Immature natural killer cell (primary cell): ENCODE measurements at regions not wholly inside any gene's neighbourhood (a gene's known extent, or its start where the extent isn't known, plus 50 kb on each side); places are given as distances from the start of the nearest gene placed in this dataset.

Experiments
- DNase-seq, 3 donors: peaks; one replicate each; pipeline ENCODE4 v3.0.0; 2022; ENCODE audit warnings: mixed read lengths in 1 of 3
- H3K27ac Mint-ChIP-seq, 6 donors: one replicate each; pipeline ENCODE4 v1.8.0; 2020; ENCODE audit warnings: mixed read lengths in 6 of 6, mild to moderate bottlenecking in 5 of 6, inconsistent platforms in 4 of 6, moderate library complexity in 3 of 6
- H3K27me3 Mint-ChIP-seq, 3 donors: one replicate each; pipeline ENCODE4 v1.8.0; 2020 to 2021; ENCODE audit warnings: low read depth in 3 of 3, mild to moderate bottlenecking in 3 of 3, mixed read lengths in 3 of 3, moderate library complexity in 3 of 3, inconsistent platforms in 1 of 3
- H3K36me3 Mint-ChIP-seq, 3 donors: one replicate each; pipeline ENCODE4 v1.8.0; 2020; ENCODE audit warnings: mixed read lengths in 3 of 3, inconsistent platforms in 2 of 3, mild to moderate bottlenecking in 2 of 3
- H3K4me1 Mint-ChIP-seq, 2 donors: one replicate each; pipeline ENCODE4 v1.8.0; 2020; ENCODE audit warnings: inconsistent platforms in 2 of 2, mild to moderate bottlenecking in 2 of 2, mixed read lengths in 2 of 2, moderate library complexity in 1 of 2
- H3K4me3 Mint-ChIP-seq, 5 donors: one replicate each; pipeline ENCODE4 v1.8.0; 2020; ENCODE audit warnings: mild to moderate bottlenecking in 5 of 5, mixed read lengths in 5 of 5, inconsistent platforms in 3 of 5, moderate library complexity in 3 of 5
- H3K9me3 Mint-ChIP-seq, 6 donors: one replicate each; pipeline ENCODE4 v1.8.0; 2020; ENCODE audit warnings: mild to moderate bottlenecking in 6 of 6, mixed read lengths in 6 of 6, inconsistent platforms in 4 of 6, moderate library complexity in 3 of 6

DNA sequence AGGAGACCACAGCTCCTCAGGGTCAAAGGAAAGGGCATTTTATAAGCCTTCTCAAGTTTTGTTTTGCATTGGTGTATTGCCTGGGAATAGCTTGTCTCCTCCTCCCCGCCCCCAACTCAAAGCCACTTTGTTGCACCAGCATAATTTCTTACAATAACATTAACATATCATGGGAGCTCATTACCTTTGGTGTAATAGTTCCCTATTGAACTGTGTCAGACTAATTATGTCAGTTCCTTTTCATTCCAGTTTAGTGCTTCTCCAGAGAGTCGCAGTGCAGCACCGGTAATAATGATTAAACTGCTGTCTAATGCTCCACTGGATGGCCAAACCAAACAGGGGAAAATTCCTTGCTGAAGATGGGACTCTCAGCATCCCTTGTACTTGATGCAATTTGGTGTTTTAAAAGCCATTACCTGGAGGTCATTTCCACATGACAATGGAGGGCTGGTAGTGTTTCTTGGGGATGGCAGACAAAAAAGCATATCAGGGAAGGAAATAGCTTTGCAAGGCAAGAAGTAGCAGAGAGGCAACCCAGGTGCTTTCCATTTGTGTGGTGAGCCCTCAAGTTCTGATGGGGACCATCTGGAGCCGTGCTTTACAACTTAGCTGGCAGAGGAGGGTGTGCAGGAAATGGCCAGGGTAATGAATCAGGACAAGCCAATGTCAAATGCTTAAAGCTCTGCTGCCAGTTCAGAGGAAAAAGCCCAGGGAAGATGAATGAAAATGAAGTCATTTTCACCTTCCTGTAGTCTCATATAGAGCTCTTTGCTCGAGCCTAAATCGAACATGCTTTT, 91.5 kb upstream of the NLRP1 start:
- no peaks in the 10 kb centered on the region for H3K4me1 Mint-ChIP-seq
- H3K4me3 Mint-ChIP-seq = no peak overlapping the region
- H3K9me3 Mint-ChIP-seq = no peaks in the 10 kb centered on the region
- no peak for DNase-seq
- H3K27ac Mint-ChIP-seq = no peak overlapping the region
- H3K36me3 Mint-ChIP-seq = no peaks in the 10 kb centered on the region
- peaks cover 0 to 9% (median 7%) of the 10 kb centered on the region in 3 donors for H3K27me3 Mint-ChIP-seq

DNA sequence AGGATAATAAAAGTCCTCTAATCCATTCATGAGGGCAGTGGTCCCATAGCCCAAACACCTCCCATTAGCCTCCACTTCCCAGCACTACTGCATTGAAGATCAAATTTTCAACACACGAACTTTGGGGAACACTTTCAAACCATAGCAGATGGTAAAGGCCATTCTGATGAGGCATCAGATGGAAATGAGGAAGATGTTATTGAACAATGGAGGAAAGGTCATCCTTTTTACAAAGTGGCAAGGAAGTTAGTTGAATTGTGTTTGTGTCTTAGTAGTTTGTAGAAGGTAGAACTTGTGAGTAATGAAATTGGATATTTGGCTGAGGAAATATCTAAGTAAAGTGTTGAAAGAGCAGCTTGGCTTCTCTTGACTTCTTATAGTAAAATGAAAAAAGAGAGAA, 93.3 kb upstream of the NLRP1 start:
- H3K9me3 Mint-ChIP-seq = no peaks in the 10 kb centered on the region
- H3K27me3 Mint-ChIP-seq = peaks cover 0 to 11% (median 6%) of the 10 kb centered on the region in 3 donors
- no peak overlapping the region for H3K4me3 Mint-ChIP-seq
- DNase-seq = no peak
- no peaks in the 10 kb centered on the region for H3K4me1 Mint-ChIP-seq
- no peaks in the 10 kb centered on the region for H3K36me3 Mint-ChIP-seq
- H3K27ac Mint-ChIP-seq = no peak overlapping the region

DNA sequence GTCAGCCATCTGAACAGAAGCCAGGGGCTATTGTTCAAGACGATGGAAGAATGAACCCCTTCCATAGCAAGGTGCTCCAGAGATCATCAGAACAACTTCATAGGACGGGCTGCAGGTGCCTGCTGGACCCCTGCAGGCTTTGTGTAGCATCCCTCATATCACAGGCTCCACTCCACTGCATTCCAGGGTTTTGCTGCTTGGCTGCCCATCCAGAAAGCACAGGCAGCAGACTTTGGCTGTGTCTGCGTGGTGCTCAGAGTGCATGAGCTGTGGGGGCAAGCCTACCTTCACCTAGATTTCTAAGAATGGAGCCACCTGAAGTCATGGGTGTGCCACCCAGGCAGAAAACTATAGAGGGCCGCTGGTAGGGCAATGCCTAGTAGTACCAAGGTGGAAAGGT, 93.9 kb upstream of the NLRP1 start:
- Mint-ChIP-seq H3K9me3 (no peaks in the 10 kb centered on the region), H3K27me3 (peaks cover 0 to 14% (median 3%) of the 10 kb centered on the region in 3 donors), H3K4me1 (no peaks in the 10 kb centered on the region), H3K4me3 (no peak overlapping the region), H3K27ac (no peak overlapping the region), H3K36me3 (no peaks in the 10 kb centered on the region)
- DNase-seq = no peak

DNA sequence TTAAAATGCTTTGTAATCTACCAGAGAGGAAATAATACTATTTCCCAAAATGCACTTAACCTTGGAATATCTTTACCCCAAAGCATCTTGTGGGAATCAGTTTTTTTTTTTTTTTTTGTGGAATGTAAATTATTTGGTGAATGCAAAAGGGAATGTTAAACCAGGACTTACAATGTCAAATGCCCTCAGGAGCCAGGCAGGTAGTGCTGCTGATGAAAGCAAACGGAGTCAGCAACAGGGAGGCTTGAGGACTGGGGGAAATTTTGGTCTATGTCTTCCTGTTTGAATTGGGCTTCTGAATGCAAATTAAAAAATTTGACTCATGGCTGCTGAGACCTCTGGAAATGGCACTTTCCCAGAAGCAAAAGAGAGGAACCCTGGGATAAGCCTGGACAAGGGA, 96.5 kb upstream of the NLRP1 start:
- no peaks in the 10 kb centered on the region for H3K36me3 Mint-ChIP-seq
- peaks cover 0 to 17% (median 3%) of the 10 kb centered on the region in 3 donors for H3K27me3 Mint-ChIP-seq
- no peak overlapping the region for H3K4me3 Mint-ChIP-seq
- H3K9me3 Mint-ChIP-seq = no peaks in the 10 kb centered on the region
- no peak for DNase-seq
- no peaks in the 10 kb centered on the region for H3K4me1 Mint-ChIP-seq
- no peak overlapping the region for H3K27ac Mint-ChIP-seq

DNA sequence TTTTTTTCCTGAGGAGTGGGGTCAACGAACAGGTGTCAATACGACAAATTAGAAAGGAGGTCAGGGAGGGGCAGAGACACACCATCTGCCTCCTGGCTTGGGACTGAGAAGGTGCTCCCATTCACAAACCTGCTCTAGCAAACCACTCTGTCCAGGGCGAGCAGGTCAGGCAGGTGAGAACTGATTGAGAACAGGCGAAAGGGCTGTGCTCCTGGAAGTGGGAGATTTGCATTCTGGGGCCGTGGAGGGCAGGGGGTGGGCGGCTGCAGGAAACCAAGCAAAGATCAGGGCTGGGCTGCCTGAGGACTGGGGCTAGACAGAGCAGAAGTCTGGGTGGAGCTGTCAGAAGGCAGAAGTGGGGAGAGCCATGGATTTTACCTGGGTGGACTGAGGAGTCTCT, 98.9 kb upstream of the NLRP1 start:
- Mint-ChIP-seq H3K4me3 (no peak overlapping the region), H3K4me1 (no peaks in the 10 kb centered on the region), H3K36me3 (no peaks in the 10 kb centered on the region), H3K9me3 (no peaks in the 10 kb centered on the region), H3K27ac (no peak overlapping the region), H3K27me3 (peaks cover 0 to 16% (median 0%) of the 10 kb centered on the region in 3 donors)
- DNase-seq = no peak

DNA sequence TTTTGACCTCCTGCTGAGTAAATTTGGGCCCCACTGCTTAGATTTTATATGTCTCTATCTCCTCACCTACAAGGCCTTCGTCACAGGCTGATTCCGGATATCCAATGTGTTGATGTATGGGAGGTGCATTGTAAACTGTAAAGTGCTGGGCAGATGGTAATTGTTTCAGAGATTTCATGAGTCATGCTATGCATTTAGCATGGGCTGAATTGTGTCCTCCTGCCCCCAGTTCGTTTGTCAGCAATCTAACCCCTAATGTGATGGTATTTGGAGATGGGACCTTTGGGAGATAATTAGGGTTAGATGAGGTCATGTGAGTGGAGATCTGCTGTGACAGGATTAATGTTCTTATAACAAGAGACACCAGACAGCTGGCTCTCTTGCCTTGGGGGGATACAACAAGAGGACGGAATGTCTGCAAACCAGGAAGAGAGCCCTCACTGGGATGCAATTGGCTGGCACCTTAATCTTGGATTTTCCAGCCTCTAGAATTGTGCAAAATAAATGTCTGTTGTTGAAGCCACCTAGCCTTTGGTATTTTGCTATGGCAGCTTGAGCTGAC, 101.8 kb upstream of the NLRP1 start:
- H3K4me3 Mint-ChIP-seq = no peak overlapping the region
- no peaks in the 10 kb centered on the region for H3K36me3 Mint-ChIP-seq
- H3K27me3 Mint-ChIP-seq = peaks cover 0 to 10% (median 6%) of the 10 kb centered on the region in 3 donors
- H3K27ac Mint-ChIP-seq = no peak overlapping the region
- H3K4me1 Mint-ChIP-seq = no peaks in the 10 kb centered on the region
- H3K9me3 Mint-ChIP-seq = no peaks in the 10 kb centered on the region
- DNase-seq = no peak

DNA sequence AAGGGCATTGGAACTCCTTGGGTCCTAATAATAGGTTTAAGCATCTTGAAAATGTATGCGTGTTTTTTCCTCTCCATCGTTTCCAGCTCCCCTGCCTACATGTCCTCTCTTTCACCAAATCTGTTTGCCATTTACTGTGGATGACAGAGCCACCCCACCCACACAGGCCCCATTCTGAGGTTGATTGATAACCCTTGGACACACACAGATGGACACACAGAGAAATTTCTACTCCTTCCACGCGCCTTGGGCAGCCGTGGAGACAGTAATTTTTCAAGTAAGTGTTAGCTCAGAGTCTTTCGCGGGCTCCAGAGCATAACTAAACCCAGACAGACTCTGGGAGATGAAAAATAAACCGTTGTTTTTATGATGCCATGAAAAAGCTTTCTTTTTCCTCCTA, 103.3 kb upstream of the NLRP1 start:
- DNase-seq = no peak
- no peaks in the 10 kb centered on the region for H3K4me1 Mint-ChIP-seq
- no peak overlapping the region for H3K27ac Mint-ChIP-seq
- H3K27me3 Mint-ChIP-seq = peaks cover 0 to 10% (median 6%) of the 10 kb centered on the region in 3 donors
- no peaks in the 10 kb centered on the region for H3K36me3 Mint-ChIP-seq
- H3K9me3 Mint-ChIP-seq = no peaks in the 10 kb centered on the region
- H3K4me3 Mint-ChIP-seq = no peak overlapping the region

DNA sequence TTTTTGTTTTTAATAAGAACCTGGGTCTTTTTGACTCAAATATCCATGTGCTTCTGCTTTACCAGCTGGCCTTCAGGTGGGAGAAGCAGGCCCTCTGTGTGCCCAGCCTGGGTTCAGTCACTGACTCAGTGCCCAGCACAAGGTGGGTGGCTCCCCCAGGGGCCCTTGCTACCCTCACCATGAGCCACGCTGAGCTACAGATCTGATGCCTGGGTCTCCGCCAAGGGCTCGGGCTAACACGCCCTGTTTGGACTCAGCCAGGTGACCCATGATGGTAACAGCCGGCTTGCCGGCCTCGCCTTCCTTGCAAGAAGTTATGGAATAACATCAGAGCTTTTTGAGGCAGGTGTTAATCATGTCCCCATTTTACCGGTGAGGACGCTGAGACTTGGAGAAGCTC, 109.5 kb upstream of the NLRP1 start:
- Mint-ChIP-seq H3K27me3 (peaks cover 2 to 7% (median 4%) of the 10 kb centered on the region in 3 donors), H3K36me3 (no peaks in the 10 kb centered on the region), H3K27ac (no peak overlapping the region), H3K4me1 (no peaks in the 10 kb centered on the region), H3K4me3 (no peak overlapping the region), H3K9me3 (no peaks in the 10 kb centered on the region)
- DNase-seq = no peak

DNA sequence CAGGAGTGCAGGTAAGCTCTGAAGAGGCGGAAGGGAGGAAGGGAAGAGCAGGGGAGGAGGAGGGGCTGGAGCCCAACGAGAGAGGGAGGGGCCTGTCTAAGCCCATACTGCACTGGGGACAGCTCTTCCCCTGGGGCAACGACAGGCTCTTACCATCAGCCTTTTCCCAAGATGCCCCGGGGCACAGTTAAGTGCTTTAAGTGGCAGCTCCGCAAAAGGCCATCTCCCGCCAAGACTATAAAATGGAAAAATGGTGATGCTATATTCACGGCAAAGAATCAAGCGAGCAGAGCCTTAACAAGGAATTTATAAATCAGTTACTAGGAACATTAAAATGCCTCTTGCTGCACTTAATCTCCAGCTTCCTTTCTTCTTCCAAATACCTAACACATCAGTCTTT, 110.2 kb upstream of the NLRP1 start:
- Mint-ChIP-seq H3K27ac (no peak overlapping the region), H3K9me3 (no peaks in the 10 kb centered on the region), H3K4me1 (no peaks in the 10 kb centered on the region), H3K27me3 (peaks cover 2 to 5% (median 4%) of the 10 kb centered on the region in 3 donors), H3K36me3 (no peaks in the 10 kb centered on the region), H3K4me3 (no peak overlapping the region)
- no peak for DNase-seq

DNA sequence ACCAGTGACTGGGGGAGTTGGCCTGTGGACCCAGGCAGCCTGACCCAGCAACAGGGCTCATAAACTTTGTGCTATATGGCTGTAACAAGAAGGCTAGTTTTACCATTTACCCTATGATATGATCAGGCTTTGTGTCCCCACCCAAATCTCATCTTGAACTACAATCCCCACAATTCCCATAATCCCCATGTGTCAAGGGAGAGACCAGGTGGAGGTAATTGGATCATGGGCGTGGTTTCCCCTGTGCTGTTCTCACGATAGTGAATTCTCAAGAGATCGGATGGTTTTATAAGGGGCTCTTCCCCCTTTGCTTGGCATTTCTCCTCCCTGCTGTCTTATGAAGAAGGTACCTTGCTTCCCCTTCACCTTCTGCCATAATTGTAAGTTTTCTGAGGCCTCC, 111.2 kb upstream of the NLRP1 start:
- DNase-seq = no peak
- Mint-ChIP-seq H3K27ac (peak overlapping the region in 1 of 6 donors; percentile 69), H3K4me3 (no peak overlapping the region), H3K9me3 (no peaks in the 10 kb centered on the region), H3K27me3 (peaks cover 2 to 6% (median 6%) of the 10 kb centered on the region in 3 donors), H3K4me1 (no peaks in the 10 kb centered on the region), H3K36me3 (no peaks in the 10 kb centered on the region)

DNA sequence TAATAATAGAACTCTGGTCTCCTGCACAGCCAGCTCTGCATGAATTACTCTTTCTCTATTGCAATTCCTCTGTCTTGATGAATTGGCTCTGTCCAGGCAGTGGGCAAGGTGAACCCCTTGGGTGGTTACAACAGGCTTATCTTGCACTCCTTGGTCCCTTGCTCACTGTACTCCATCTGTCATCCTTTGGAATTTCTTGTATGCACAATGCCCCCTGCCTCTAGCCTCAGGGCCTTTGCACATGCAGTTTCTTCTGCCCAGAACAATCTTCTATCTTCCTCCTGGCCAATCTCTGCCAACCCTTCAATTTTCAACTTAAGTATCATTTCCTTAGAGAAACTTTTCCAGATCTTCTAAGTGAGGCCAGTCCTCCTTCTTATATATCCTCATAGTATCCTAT, 114.7 kb upstream of the NLRP1 start:
- DNase-seq = no peak
- no peaks in the 10 kb centered on the region for H3K4me1 Mint-ChIP-seq

DNA sequence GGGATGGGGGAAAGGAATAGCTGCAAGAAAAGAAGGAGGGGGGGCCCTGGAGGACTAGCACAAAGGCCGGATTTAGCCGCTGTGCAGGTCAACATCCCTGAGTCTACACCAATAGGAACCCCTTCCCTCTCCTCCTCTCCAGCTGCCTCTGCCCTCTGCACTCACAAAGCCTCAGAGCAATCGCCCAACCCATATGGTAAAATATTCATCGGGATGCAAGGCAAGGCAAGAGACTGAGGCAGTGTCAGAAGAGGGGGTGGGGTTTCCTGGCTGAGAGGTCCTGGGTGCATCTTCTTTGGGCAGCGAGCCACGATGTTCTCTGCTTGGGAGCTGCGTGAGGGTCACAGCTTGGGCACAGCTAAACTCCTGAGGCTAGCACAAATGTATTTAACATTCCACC, 115.5 kb upstream of the NLRP1 start:
- Mint-ChIP-seq H3K9me3 (peaks cover 0 to 5% (median 0%) of the 10 kb centered on the region in 6 donors), H3K36me3 (no peaks in the 10 kb centered on the region), H3K27me3 (peaks cover 8 to 12% (median 9%) of the 10 kb centered on the region in 3 donors), H3K4me1 (no peaks in the 10 kb centered on the region), H3K4me3 (no peak overlapping the region), H3K27ac (no peak overlapping the region)
- no peak for DNase-seq

More for the DNA sequence above, 114.7 kb upstream of the NLRP1 start:
- Mint-ChIP-seq H3K9me3 (peaks cover 0 to 5% (median 0%) of the 10 kb centered on the region in 6 donors), H3K27me3 (peaks cover 6 to 12% (median 8%) of the 10 kb centered on the region in 3 donors), H3K4me3 (no peak overlapping the region), H3K36me3 (no peaks in the 10 kb centered on the region), H3K27ac (no peak overlapping the region)

DNA sequence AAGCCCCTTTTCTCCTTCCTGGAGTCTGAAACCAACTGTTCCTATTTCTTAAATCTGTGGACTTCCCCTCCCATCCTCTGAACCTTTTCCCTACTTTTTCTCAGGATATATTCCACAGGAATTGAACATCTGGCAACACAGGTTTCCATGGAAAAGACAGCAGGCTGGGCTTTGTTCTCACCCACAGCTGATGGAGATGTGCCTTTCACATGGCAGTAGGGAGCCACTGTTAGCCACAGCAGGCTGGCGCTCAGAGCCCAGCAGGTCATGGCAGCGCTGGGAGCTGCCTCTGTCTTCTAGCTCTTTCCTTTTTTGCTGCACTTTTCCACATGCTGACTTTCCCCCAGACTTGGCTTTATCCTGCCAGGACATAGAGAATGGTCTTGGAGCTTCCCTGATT, 116.4 kb upstream of the NLRP1 start:
- Mint-ChIP-seq H3K36me3 (no peaks in the 10 kb centered on the region), H3K9me3 (peaks cover 0 to 5% (median 0%) of the 10 kb centered on the region in 6 donors), H3K27ac (no peak overlapping the region), H3K4me1 (no peaks in the 10 kb centered on the region), H3K4me3 (no peak overlapping the region), H3K27me3 (peaks cover 10 to 13% (median 11%) of the 10 kb centered on the region in 3 donors)
- DNase-seq = no peak

DNA sequence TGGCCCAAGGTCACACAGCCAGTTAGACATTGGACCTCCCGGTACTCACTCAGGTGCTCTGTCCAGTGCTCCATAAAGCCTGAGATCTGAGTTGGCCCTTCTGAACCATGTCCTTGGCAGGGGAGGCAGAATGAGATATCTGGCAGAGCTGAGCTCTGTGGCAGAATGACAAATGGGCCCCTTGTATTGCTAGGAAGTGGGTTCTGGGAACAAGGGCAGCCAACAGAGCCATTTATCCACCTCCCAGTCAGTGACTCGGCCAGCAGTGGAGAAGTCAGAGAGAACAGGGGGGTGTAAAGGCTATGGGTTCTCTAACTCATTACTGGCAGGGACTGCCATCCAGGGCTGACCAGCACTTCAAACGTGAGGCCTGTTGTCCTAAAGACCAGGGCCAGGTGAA, 117.1 kb upstream of the NLRP1 start:
- no peak for DNase-seq
- no peak overlapping the region for H3K27ac Mint-ChIP-seq
- no peaks in the 10 kb centered on the region for H3K36me3 Mint-ChIP-seq
- no peak overlapping the region for H3K4me3 Mint-ChIP-seq
- peaks cover 10 to 13% (median 11%) of the 10 kb centered on the region in 3 donors for H3K27me3 Mint-ChIP-seq
- peaks cover 0 to 5% (median 0%) of the 10 kb centered on the region in 6 donors for H3K9me3 Mint-ChIP-seq
- no peaks in the 10 kb centered on the region for H3K4me1 Mint-ChIP-seq
